HG03521 (cell line): ENCODE measurements at regions not wholly inside any gene's neighbourhood (a gene's known extent, or its start where the extent isn't known, plus 50 kb on each side); places are given as distances from the start of the nearest gene placed in this dataset.
"Not testable (repeated sequence)": the region's sequence is repeated elsewhere in the genome, so short reads cannot be mapped to it uniquely, and the experiment has no call there.

Source experiments
- ATAC-seq: cut with Tn5 transposase; IDR thresholded peaks from one replicate; pipeline ENCODE4 v1.9.1; 2021; ENCODE audit warnings: mild to moderate bottlenecking, moderate library complexity; ENCODE audit not compliant: unreplicated experiment

- ATAC-seq: no peak
Observed at GRCh38 chr2:242043538-242044312, 174.2 kb downstream of the RTP5 start.

- ATAC-seq: no peak
Observed at GRCh38 chr2:242044313-242044590, 174.7 kb downstream of the RTP5 start.

DNA sequence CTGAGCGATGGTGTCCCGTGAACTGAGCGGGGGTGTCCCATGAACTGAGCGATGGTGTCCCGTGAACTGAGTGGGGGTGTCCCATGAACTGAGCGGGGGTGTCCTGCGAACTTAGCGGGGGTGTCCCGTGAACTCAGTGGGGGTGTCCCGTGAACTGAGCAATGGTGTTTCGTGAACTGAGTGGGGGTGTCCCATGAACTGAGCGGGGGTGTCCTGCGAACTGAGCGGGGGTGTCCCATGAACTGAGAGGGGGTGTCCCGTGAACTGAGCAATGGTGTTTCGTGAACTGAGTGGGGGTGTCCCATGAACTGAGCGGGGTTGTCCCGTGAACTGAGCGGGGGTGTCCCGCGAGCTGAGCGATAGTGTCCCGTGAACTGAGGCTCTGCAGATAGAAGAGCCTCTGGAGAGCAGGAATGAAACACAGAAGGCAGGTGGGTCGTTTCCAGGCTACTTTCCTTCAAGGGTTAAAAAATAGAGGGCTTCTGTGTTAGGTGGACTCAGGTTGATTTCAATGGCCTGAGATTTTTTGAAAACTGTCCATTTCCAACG, 176.1 kb downstream of the RTP5 start:
- not testable (repeated sequence) for ATAC-seq

DNA sequence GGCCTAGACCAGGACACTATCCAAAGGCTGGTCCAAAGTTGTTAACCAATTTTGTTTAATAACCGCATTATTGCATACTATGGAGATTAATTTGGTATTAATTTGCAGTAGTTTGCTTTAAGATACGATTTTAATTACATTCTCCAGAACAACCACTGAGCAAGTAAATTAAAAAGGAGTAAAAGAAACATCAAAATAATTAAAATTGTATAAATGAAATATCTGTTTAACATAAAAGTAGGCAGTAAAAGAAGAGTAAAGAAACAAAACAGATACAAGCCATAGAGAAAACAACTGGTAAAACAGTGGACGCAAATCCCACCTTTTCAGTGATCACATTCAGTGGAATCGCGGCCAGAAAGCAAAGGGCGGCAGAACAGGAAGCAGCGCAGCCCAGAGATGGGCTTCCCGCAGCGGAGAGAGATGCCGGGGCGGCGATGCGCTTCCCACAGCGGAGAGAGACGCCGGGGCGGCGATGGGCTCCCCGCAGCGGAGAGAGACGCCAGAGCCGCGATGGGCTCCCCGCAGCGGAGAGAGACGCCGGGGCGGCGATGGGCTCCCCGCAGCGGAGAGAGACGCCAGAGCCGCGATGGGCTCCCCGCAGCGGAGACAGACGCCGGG, 176.8 kb downstream of the RTP5 start:
- ATAC-seq: no peak

- ATAC-seq: no peak
Observed at GRCh38 chr2:242047963-242048362, 178.4 kb downstream of the RTP5 start.

DNA sequence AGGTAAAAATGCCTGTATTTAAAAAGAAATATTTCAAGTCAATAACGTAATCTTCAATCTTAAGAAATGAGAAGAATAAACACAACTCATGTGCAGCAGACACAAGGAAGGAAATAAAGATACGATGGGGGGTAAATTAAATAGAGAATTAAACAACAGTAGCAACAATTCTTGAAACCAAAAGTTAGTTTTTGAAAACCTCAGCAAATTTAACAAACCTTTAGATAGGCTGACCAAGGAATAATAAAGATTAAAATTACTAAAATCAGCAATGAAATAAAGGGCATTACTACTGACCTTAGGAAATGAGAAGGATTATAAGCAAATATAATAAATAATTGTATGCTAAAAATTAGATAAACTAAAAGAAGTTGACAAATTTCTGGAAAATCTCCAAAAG, 178.9 kb downstream of the RTP5 start:
- no peak for ATAC-seq

GRCh38 chr2:242049492-242049891, 180.0 kb downstream of the RTP5 start:
- not testable (repeated sequence) for ATAC-seq

GRCh38 chr2:242051463-242051862, 181.9 kb downstream of the RTP5 start:
- no peak for ATAC-seq

GRCh38 chr2:242052421-242052820, 182.9 kb downstream of the RTP5 start:
- ATAC-seq: no peak

DNA sequence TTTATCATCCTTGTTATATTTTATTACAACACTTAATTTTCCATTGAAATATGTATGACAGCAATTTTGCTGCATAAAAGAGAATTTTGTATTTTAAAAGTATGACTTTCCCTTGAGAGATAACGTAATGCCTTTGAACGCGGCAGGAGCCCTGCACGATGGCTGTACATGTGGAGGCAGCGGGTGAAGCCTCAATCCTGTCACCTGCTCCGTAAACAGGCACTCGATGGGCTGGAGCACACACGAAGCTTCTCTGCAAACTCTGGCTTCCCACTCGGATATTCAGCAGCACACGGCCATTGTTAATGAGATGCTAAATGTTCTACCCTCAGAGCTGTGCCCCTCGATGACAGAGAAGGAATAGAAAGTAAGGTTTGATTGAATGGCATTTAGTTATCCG, 184.4 kb downstream of the RTP5 start:
- ATAC-seq: no peak

- no peak for ATAC-seq
Observed at GRCh38 chr2:242054406-242054805, 184.9 kb downstream of the RTP5 start.

- no peak for ATAC-seq
Observed at GRCh38 chr2:242054881-242055801, 185.6 kb downstream of the RTP5 start.

DNA sequence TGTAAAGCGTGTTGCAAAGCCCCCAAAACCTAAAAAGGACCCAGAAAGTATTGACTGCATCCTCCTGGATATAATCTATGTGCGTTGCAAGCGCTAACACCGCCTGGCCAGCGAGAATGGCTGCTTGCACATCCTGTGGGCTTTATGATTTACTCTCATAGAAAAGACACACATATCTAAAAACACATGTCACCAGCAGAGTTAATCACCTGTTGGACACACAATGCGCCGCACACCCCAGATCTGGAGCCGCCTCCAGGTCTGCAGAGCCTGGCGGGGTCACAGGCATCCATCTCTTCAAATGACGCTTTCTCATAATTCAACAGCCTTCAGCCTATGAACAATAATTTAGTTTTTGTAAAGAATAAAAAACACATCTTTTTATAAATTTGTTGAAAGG, 186.5 kb downstream of the RTP5 start:
- ATAC-seq: no peak

GRCh38 chr2:242056785-242057184, 187.3 kb downstream of the RTP5 start:
- ATAC-seq: no peak

DNA sequence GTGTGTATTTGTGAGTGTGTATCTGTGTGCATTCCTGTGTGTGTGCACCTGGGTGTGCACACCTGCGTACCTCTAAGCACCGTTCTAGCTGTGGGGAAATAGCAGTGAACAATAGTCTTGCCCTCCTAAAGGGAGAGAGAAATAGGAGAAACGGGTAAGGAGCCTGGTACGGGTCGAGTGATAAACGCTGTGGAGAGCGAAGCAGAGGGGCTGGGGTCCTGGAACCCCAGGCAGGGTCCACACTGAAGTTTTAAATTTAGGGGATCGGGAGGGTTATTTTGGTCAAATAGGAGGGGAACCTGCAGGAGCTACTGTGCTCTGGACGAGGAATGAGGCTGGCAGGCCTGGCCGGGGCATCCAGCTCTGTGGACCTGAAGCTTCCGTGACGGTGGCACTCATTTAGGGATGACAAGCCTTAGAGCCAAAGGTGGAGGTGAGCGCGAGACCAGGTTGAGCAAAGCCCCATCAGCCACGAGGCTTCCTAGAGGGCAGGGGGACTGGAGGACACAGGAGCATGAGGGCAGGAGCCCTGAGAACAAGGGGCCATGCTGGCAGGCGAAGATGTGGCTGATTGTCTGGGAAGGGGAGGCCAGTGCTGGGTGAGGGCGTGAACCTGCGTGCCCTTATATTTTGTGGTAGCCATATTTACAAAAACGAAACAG, 188.0 kb downstream of the RTP5 start:
- ATAC-seq: no peak

GRCh38 chr2:242058116-242058680, 188.7 kb downstream of the RTP5 start:
- ATAC-seq: no peak

DNA sequence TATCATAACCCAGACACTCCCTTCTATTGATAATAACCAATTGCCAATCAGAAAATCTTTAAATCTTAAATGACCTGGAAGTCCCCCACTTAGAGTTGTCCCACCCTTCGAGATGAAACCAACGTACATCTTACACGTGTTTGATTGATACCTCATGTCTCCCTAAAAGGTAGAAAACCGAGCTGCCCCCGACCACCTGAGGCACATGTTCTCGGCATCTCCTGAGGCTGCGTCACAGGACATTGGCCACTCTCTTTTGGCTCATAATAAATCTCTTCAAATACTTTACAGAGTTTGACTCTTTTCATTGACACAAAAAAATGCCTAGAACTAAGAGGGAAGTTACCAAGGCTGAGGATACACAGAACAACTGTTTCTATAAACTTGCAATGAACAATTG, 190.0 kb downstream of the RTP5 start:
- no peak for ATAC-seq

DNA sequence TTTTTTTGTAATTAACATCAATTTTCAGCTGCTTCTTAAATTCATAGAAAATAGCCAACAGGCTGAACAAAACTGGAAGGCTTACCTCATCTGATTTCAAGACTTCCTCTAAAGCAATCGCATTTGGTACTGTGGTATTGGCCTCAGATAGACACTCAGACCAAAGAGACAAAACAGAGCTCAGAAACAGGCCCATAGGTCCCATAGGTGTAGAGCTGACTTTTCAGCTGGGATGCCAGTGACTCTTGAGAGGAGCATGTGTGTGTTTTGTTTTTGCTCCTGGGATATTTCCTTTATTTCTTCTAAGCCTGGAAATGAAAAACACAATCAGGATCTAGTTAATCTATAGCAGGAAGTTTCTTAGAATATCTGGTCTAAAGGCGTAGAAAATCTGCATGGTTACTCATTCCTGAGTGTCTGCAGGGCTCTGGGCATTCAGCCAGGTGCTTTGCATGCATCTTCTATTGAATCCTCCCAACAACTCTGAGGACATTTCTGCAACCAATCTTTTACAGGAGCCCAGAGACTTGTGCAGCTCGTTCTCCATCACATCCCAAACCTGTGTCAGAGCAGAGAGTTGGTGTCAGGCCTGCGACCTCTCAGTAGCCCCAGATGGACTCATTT, 190.8 kb downstream of the RTP5 start:
- ATAC-seq: no peak

- not testable (repeated sequence) for ATAC-seq
Observed at GRCh38 chr2:242061930-242062329, 192.4 kb downstream of the RTP5 start.

DNA sequence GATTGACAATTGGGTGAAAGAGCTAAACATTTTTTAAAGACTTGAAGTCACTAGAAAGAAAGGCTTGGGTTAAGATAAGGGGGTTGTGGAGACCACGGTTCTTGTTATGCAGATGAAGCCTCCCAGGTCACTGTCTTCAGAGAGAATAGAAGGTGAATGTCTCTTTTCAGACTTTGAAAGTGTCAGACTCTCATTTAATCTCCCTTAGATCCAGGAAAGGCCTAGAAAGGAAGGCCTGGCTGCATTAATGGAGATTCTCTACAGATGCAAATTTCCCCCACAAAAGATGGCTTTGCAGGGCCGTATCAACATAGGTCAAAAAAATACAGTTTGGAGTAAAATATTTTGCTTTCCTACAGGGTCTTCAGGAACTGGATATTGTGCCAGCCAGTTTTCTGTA, 193.9 kb downstream of the RTP5 start:
- no peak for ATAC-seq
